Activated naive CD4-positive, alpha-beta T cell treated with anti-CD3 and anti-CD28 coated beads, Interleukin-2, amount 50 U/mL, for 72 hours (primary cell): ENCODE measurements at regions not wholly inside any gene's neighbourhood (a gene's known extent, or its start where the extent isn't known, plus 50 kb on each side); places are given as distances from the start of the nearest gene placed in this dataset.

Source experiments
- ATAC-seq, 2 donors: fragments of 150-1000 bp; cut with Tn5 transposase; 2 replicates each; pipeline ENCODE4 v1.10.0; 2021; ENCODE audit warnings: mild to moderate bottlenecking in 2 of 2, moderate library complexity in 2 of 2
- DNase-seq, 2 donors: peaks; one replicate each; pipeline ENCODE4 v3.0.0; 2021 to 2022; ENCODE audit warnings: low spot score in 2 of 2
- H3K27ac Mint-ChIP-seq, 2 donors: one replicate each; pipeline ENCODE4 v1.8.0; 2022; ENCODE audit warnings: mild to moderate bottlenecking in 2 of 2, mixed read lengths in 2 of 2
- H3K36me3 Mint-ChIP-seq, 2 donors: one replicate each; pipeline ENCODE4 v1.8.0; 2022; ENCODE audit warnings: mixed read lengths in 2 of 2
- H3K9me3 Mint-ChIP-seq, 2 donors: one replicate each; pipeline ENCODE4 v1.8.0; 2022; ENCODE audit warnings: mixed read lengths in 2 of 2

GRCh38 chr12:78501825-78502224, 362.7 kb upstream of the SYT1 start:
- ATAC-seq: no peak
- peaks cover 9 to 12% of the 10 kb centered on the region in 2 donors for H3K9me3 Mint-ChIP-seq
- no peak for DNase-seq
- H3K36me3 Mint-ChIP-seq: no peaks in the 10 kb centered on the region
- H3K27ac Mint-ChIP-seq: no peak overlapping the region

- H3K36me3 Mint-ChIP-seq: no peaks in the 10 kb centered on the region
- peaks cover 19 to 21% of the 10 kb centered on the region in 2 donors for H3K9me3 Mint-ChIP-seq
- ATAC-seq (no peak), DNase-seq (no peak)
- no peak overlapping the region for H3K27ac Mint-ChIP-seq
Observed at GRCh38 chr12:78519422-78519821, 345.2 kb upstream of the SYT1 start.

- ATAC-seq: no peak
- Mint-ChIP-seq H3K36me3 (no peaks in the 10 kb centered on the region), H3K9me3 (peaks cover 4 to 13% of the 10 kb centered on the region in 2 donors), H3K27ac (no peak overlapping the region)
- DNase-seq: no peak
Observed at GRCh38 chr12:78530100-78530765, 334.3 kb upstream of the SYT1 start.

GRCh38 chr12:78531831-78532458, 332.6 kb upstream of the SYT1 start:
- Mint-ChIP-seq H3K9me3 (peaks cover 4 to 17% of the 10 kb centered on the region in 2 donors), H3K27ac (no peak overlapping the region), H3K36me3 (no peaks in the 10 kb centered on the region)
- DNase-seq (no peak), ATAC-seq (no peak)

GRCh38 chr12:78534311-78534710, 330.3 kb upstream of the SYT1 start:
- DNase-seq (no peak), ATAC-seq (no peak)
- H3K36me3 Mint-ChIP-seq: no peaks in the 10 kb centered on the region
- H3K27ac Mint-ChIP-seq: no peak overlapping the region
- peaks cover 4 to 23% of the 10 kb centered on the region in 2 donors for H3K9me3 Mint-ChIP-seq

- Mint-ChIP-seq H3K36me3 (no peaks in the 10 kb centered on the region), H3K27ac (no peak overlapping the region), H3K9me3 (peaks cover 0 to 10% of the 10 kb centered on the region in 2 donors)
- DNase-seq: no peak
- ATAC-seq: no peak
Observed at GRCh38 chr12:78540606-78541336, 323.8 kb upstream of the SYT1 start.

GRCh38 chr12:78550831-78551230, 313.7 kb upstream of the SYT1 start:
- no peak for DNase-seq
- H3K36me3 Mint-ChIP-seq: no peaks in the 10 kb centered on the region
- peaks cover 9 to 13% of the 10 kb centered on the region in 2 donors for H3K9me3 Mint-ChIP-seq
- ATAC-seq: no peak
- H3K27ac Mint-ChIP-seq: no peak overlapping the region

- Mint-ChIP-seq H3K36me3 (no peaks in the 10 kb centered on the region), H3K9me3 (peaks cover 19 to 24% of the 10 kb centered on the region in 2 donors), H3K27ac (no peak overlapping the region)
- ATAC-seq (no peak), DNase-seq (no peak)
Observed at GRCh38 chr12:78555802-78556201, 308.8 kb upstream of the SYT1 start.

- DNase-seq (no peak), ATAC-seq (no peak)
- no peaks in the 10 kb centered on the region for H3K36me3 Mint-ChIP-seq
- H3K27ac Mint-ChIP-seq: no peak overlapping the region
- peaks cover 19 to 27% of the 10 kb centered on the region in 2 donors for H3K9me3 Mint-ChIP-seq
Observed at GRCh38 chr12:78556651-78557050, 307.9 kb upstream of the SYT1 start.

- DNase-seq: no peak
- ATAC-seq: no peak
- Mint-ChIP-seq H3K9me3 (peaks cover 22 to 24% of the 10 kb centered on the region in 2 donors), H3K36me3 (no peaks in the 10 kb centered on the region), H3K27ac (no peak overlapping the region)
Observed at GRCh38 chr12:78559416-78559815, 305.2 kb upstream of the SYT1 start.

- no peaks in the 10 kb centered on the region for H3K36me3 Mint-ChIP-seq
- H3K9me3 Mint-ChIP-seq: peaks cover 22 to 24% of the 10 kb centered on the region in 2 donors
- DNase-seq (no peak), ATAC-seq (no peak)
- H3K27ac Mint-ChIP-seq: no peak overlapping the region
Observed at GRCh38 chr12:78559886-78560285, 304.7 kb upstream of the SYT1 start.

- H3K27ac Mint-ChIP-seq: no peak overlapping the region
- DNase-seq (no peak), ATAC-seq (no peak)
- peaks cover 18 to 21% of the 10 kb centered on the region in 2 donors for H3K9me3 Mint-ChIP-seq
- no peaks in the 10 kb centered on the region for H3K36me3 Mint-ChIP-seq
Observed at GRCh38 chr12:78560633-78561032, 303.9 kb upstream of the SYT1 start.

GRCh38 chr12:78562368-78563205, 302.0 kb upstream of the SYT1 start:
- no peak for ATAC-seq
- H3K36me3 Mint-ChIP-seq: no peaks in the 10 kb centered on the region

GRCh38 chr12:78563826-78564225, 300.7 kb upstream of the SYT1 start:
- Mint-ChIP-seq H3K9me3 (peaks cover 9 to 11% of the 10 kb centered on the region in 2 donors), H3K36me3 (no peaks in the 10 kb centered on the region), H3K27ac (no peak overlapping the region)
- DNase-seq (no peak), ATAC-seq (no peak)

More at GRCh38 chr12:78562368-78563205, 302.0 kb upstream of the SYT1 start:
- H3K9me3 Mint-ChIP-seq: peaks cover 13 to 17% of the 10 kb centered on the region in 2 donors
- H3K27ac Mint-ChIP-seq: no peak overlapping the region
- DNase-seq: no peak

GRCh38 chr12:78566456-78566855, 298.1 kb upstream of the SYT1 start:
- H3K27ac Mint-ChIP-seq: no peak overlapping the region

GRCh38 chr12:78568321-78569020, 296.1 kb upstream of the SYT1 start:
- ATAC-seq (no peak), DNase-seq (no peak)
- Mint-ChIP-seq H3K9me3 (peaks cover 8 to 17% of the 10 kb centered on the region in 2 donors), H3K27ac (no peak overlapping the region), H3K36me3 (no peaks in the 10 kb centered on the region)

More at GRCh38 chr12:78566456-78566855, 298.1 kb upstream of the SYT1 start:
- H3K36me3 Mint-ChIP-seq: no peaks in the 10 kb centered on the region
- no peak for DNase-seq
- peaks cover 5 to 11% of the 10 kb centered on the region in 2 donors for H3K9me3 Mint-ChIP-seq
- ATAC-seq: no peak
